ENCODE measurements at regions not wholly inside any gene's neighbourhood (a gene's known extent, or its start where the extent isn't known, plus 50 kb on each side); places are given as distances from the start of the nearest gene placed in this dataset.

- no peak for TF ChIP-seq GATA2 (IDR thresholded peaks at IDR 0.05; ENCODE audit: low read depth, low read length)
- TF ChIP-seq GATA3 (IDR thresholded peaks at IDR 0.05; ENCODE audit: low read depth, low read length), result no peak
These were observed 118.0 kb downstream of the IER5 start for GRCh38 chr1:181206513-181206912.

Data from SH-SY5Y (cell line).